Iris pigment epithelial cell (primary cell): ENCODE measurements at regions not wholly inside any gene's neighbourhood (a gene's known extent, or its start where the extent isn't known, plus 50 kb on each side); places are given as distances from the start of the nearest gene placed in this dataset.
A peak's percentile ranks its signal among the peaks of the same experiment; 100 is the strongest.
"Not testable (repeated sequence)": the region's sequence is repeated elsewhere in the genome, so short reads cannot be mapped to it uniquely, and the experiment has no call there.

Experiments used
- DNase-seq: peaks from one replicate; pipeline ENCODE4 v3.0.0-alpha.2; 2011; ENCODE audit warnings: low read depth

DNA sequence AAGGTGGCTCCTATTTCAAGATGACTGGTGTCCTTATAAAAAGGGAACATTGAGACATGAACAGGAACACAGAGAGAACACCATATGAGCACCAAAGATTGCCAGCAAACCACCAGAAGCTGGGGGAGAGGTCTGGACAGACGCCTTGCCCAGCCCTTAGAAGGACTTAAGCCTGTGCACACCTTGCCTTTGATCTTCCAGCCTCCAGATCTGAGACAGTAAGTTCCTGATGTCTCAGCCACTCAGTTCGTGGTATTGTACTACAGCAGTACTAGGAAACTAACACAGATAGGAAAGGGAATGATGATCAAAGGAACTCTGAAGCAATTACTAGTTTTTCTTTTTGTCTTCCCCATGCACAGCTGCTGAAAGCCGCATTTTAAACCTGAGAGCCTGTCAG is 137.3 kb upstream of the FHL2 start:
- no peak for DNase-seq

DNA sequence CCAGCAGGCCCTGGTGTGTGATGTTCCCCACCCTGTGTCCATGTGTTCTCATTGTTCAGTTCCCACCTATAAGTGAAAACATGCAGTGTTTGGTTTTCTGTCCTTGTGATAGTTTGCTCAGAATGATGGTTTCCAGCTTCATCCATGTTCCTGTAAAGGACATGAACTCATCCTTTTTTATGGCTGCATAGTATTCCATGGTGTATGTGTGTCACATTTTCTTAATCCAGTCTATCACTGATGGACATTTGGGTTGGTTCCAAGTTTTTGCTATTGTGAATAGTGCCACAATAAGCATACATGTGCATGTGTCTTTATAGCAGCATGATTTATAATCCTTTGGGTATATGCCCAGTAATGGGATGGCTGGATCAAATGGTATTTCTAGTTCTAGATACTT is 130.4 kb upstream of the FHL2 start:
- not testable (repeated sequence) for DNase-seq

GRCh38 chr2:105526000-105526925 is 127.4 kb upstream of the FHL2 start:
- no peak for DNase-seq

DNA sequence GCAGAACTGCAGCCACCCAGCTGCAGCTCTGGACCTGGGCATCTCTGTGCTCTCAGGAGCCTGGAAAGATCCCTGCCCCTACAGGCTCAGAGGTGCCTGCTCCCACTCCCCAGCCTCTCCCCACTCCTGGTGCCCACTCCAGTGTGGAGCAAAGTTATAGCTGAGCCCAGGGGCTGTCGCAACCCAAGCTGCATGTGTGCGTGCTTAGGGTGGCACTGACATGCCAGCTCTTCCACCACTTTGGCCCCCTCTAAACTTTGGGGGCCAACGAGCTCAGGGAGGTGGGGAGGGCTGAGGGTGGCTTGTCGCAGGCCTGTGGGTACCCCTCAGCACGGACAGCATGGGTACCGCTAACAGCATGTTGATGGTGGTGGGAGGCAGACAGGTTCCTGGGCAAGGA is 126.3 kb upstream of the FHL2 start:
- DNase-seq = no peak

GRCh38 chr2:105522645-105523044 is 123.8 kb upstream of the FHL2 start:
- DNase-seq = peak; percentile 10

DNA sequence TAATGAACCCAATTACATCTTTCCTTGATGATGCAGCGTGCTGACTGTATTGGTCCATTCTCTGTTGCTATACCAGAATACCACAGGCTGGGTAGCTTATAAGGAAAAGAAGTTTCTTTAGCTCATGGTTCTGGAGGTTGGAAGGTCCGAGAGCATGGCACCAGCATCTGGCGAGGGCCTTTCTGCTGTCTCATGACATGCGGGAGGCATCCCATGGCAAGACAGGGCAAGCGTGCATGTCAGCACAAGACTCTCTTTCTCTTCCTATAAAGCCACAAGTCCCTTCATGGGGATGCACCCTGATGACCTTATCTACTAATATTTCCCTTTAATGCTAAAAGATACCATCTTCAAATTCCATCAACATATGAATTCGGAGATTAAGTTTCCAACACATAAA is 122.8 kb upstream of the FHL2 start:
- DNase-seq = no peak

GRCh38 chr2:105521176-105521575 is 122.3 kb upstream of the FHL2 start:
- DNase-seq = peak; percentile 20

DNA sequence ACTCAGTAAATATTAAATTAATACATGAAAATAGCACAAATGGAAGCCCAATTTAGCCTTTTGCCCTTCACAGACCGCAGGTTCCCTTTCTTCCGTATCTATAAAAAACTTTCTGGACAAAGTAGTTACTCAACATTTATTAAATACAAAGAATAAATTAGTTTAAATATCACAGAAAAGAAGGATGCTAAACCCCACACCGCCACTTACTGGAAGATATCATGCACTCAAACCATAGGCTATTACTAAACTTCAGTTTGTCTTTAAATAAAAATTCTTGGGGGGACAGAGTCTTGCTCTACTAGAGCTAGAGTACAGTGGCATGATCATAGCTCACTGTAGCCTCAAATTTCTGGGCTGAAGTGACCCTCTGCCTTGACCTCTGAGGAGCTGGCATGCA is 120.7 kb upstream of the FHL2 start:
- DNase-seq = peak; percentile 36

DNA sequence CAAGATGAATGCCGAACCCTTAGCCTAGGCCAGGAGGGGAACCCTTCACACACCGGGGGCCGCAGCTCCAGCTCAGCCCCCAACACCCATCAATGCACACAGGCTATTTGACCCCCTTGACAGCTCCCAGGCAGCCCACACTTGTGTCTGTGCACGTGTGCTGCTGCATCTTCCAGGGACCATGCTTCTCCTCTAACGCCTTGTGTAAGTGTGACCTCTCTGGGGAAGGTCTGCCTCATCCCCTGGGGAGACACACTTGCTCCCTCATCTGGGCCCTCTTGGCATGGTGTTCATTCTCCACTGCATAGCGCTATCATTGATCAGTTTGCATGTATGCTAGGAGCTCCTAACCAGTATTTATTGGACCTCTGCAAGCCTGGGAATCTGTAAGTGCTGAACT is 120.0 kb upstream of the FHL2 start:
- DNase-seq = peak; percentile 34

DNA sequence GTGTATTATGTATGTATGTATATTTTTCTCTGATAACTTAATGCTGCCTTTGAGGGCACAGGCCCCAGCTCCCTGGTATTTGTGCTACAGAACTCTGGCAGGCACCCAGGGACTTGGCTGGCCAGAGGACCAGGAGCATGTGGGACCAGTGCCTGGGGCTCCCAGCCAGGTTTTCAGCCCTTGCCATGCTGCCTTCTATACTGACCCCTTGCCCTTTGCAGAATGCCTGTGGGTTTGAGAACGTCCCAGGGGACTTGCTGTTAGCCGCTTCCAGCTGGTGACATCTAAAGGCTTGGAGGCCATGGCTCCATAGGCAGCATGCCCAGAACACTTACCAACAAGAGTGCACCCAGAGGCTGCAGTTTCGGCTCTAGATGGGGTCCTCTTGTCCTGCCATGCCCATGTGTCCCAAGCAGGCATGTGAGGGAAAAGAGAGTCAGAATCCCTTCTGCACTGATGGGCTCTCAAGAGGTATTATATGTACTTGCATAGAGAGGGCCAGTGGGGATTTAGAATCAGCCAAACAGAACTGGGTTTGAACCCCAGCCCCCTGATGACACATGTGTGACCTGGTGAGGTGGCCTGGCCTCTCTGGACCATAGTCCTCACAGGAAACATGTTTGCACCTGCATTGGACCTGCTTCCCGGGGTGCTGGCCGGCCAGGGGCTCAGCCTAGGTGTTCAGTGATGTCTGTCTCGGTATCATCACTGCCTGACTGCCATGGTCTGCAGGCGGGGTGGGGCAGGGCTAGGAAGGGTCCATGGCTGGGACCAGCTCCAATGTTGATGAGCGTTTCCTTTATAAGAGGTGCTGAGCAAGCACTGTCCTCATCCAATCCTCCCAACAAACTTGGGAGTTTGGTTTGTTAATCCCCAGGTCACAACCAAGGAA is 119.2 kb upstream of the FHL2 start:
- DNase-seq = peak; percentile 8

- no peak for DNase-seq
Observed at GRCh38 chr2:105515581-105516415, 116.9 kb upstream of the FHL2 start.

GRCh38 chr2:105514576-105514975 is 115.7 kb upstream of the FHL2 start:
- no peak for DNase-seq

GRCh38 chr2:105510761-105511528 is 112.1 kb upstream of the FHL2 start:
- DNase-seq = peak; percentile 86

DNA sequence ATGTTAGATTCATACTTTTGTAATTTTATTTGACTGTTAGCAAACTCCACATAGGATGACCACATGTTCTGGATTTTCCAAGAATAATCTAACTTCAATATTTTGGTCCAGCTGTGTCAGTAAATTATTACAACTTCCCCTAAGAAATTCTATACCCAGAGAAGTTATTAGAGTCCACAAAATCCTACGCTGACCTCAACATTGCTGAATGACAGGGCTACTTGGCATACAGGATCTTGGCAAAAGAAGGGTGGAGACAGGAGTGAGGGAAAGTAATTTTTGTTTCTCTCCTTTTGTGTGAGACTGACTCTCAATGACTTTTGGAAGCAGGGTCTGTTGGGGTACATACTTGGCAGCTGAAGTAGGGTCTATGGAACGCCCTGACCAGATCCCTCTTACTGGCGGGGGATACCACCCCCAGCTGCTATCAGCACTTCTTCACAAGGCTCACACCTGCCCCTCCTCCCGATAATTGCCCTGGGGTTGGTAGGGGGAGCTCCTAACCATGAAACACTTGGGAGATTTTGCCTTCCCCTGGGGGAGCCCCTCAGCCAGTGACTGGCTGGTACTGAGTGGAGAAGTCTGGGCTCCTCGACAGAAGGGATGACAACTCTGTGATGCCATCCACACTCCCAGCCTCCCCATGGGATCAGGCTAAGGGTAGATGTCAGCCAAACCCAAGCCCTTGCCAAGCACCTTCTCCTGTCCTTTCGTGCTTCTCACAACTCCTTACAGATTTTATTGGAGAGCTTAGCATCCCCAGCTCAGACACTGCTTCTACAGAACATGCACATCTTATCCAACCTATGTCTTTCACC is 110.6 kb upstream of the FHL2 start:
- no peak for DNase-seq

DNA sequence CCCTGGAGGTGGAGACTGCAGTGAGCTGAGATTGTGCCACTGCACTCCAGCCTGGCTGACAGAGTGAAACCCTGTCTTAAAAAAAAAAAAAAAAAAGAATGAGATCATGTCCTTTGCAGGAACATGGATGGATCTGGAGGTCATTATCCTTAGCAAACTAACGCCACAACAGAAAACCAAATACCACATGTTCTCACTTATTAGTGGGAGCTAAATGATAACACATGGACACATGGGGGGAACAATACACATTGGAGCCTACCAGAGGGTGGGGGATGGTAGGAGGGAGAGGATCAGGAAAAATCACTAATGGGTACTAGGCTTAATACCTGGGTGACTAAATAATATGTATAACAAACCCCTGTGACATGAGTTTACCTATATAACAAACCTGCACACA is 108.0 kb upstream of the FHL2 start:
- DNase-seq = not testable (repeated sequence)

DNA sequence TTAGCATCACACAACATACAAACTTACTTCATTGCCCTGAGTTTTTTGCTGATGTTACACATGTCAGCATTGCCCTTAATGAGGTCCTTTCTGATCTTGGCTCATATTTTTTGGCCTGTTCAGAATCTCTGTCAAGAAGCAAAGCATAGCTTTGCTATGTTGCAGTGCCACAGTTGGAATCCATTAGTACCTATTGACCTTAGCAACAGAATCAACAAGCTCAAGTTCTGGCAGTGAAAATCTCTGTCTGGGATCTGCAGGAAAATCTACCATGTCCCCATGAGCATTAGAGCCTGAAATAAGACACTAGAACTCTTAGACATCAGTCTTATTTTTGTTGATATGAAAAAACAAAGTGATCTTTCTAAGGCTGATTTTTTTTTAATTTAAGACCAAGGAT is 105.6 kb upstream of the FHL2 start:
- DNase-seq = no peak

DNA sequence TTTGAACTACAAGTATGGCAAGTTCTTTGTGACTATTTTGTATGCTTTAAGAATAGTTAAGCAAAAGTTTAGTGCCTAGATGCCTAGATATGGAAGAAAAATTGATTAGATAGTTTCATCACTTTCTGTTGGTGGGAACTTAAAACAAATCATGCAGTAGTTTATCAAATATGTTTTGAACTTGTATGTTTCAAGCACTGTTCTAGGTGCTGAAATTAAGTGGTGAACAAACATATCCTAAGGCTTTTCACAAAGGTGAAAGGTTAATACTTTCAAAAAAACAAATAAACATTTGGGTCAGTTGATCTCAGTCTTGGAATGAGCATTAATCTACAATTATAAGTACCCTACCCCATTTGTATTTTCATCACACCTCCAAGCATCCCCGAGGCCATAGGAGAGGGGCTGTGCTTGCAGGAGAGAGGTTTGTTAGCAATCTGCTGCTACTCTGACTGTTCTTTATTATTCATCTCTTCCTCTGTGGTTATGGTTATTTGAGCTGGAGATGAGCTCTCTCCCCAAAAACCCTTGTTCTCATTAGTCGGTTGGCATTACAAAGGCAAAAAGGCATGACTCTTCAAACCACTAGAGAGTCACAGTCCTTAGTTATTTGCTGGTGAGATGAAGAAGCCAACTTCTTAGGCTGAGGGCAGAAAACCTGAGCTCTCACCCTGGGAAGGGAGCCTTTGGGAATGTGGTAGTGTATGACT is 103.9 kb upstream of the FHL2 start:
- peak; percentile 21 for DNase-seq

- no peak for DNase-seq
Observed at GRCh38 chr2:105498281-105498846, 99.5 kb upstream of the FHL2 start.

GRCh38 chr2:105497094-105497493 is 98.2 kb upstream of the FHL2 start:
- DNase-seq = no peak
